HCT116 (cell line): ENCODE measurements at regions not wholly inside any gene's neighbourhood (a gene's known extent, or its start where the extent isn't known, plus 50 kb on each side); places are given as distances from the start of the nearest gene placed in this dataset.

Source experiments
- ATAC-seq: fragments of 200-7000 bp; cut with Tn5 transposase; 2 replicates; pipeline ENCODE4 v1.9.1; 2020; ENCODE audit warnings: mild to moderate bottlenecking, moderate library complexity
- BruUV-seq: library from RNA; stranded (reverse); fragments of 400-500 nt; replicated peaks from 2 replicates; lab custom pipeline; 2021; lab: Mats Ljungman, UMichigan
- CTCF ChIA-PET: fragments of 300-600 bp; sonication (Branson Sonifier 250); formaldehyde crosslinking; loops from one replicate; lab custom pipeline; 2021; ENCODE audit warnings: antibody characterized with exemption; lab: Charles Lee
- POLR2A ChIA-PET: fragments of 300-600, 350-600 bp; sonication (Branson Sonifier 250); formaldehyde crosslinking; loops from one replicate; lab custom pipeline; 2021; ENCODE audit warnings: antibody characterized with exemption; lab: Charles Lee
- RAD21 ChIA-PET, 2 experiments: fragments of 300-600 bp; sonication (Branson Sonifier 250); formaldehyde crosslinking; loops; one replicate each; lab custom pipeline; 2023; ENCODE audit warnings: low total read pairs in 2 of 2; ENCODE audit not compliant: uncharacterized antibody in 2 of 2, unreplicated experiment in 2 of 2, low non-redundant PET in 1 of 2; lab: Charles Lee
- DNase-seq: peaks from one replicate; pipeline ENCODE4 v3.0.0-alpha.2; 2010; ENCODE audit warnings: low read depth, low spot score
- H2AFZ ChIP-seq: fragments of 200-600 bp; shearing (Covaris generic), sonication (generic); 2 replicates; pipeline ENCODE4 v1.6.1; 2017; ENCODE audit warnings: low read depth, mixed run types, mixed read lengths, antibody characterized with exemption, low read length; ENCODE audit not compliant: poor library complexity, severe bottlenecking
- H3K27ac ChIP-seq: 2 replicates; pipeline ENCODE4 v1.5.1; 2012; ENCODE audit warnings: low read depth, low read length
- H3K27me3 ChIP-seq: fragments of 200-600 bp; sonication (generic); 2 replicates; pipeline ENCODE4 v1.6.1; 2016; ENCODE audit warnings: mixed run types, low read length, mixed read lengths; ENCODE audit not compliant: insufficient read depth
- H3K36me3 ChIP-seq, 2 experiments: fragments of 200-500 bp in 1 of 2; fragments of 200-600 bp in 1 of 2; sonication (Bioruptor generic) in 1 of 2; sonication (generic) in 1 of 2; 2 replicates each; pipeline versions ENCODE4 v1.5.1 to v1.6.1; 2014 to 2016; ENCODE audit warnings: low read length in 2 of 2, inconsistent platforms in 1 of 2, mixed read lengths in 1 of 2, mixed run types in 1 of 2; ENCODE audit not compliant: insufficient read depth in 2 of 2, control insufficient read depth in 1 of 2
- H3K4me1 ChIP-seq, 2 experiments: fragments of 200-600 bp in 1 of 2; sonication (generic) in 1 of 2; 2 replicates each; pipeline versions ENCODE4 v1.5.1 to v1.6.1; 2012 to 2017; ENCODE audit warnings: low read length in 2 of 2, inconsistent platforms in 1 of 2, mild to moderate bottlenecking in 1 of 2, mixed read lengths in 1 of 2, mixed run types in 1 of 2, moderate library complexity in 1 of 2; ENCODE audit not compliant: insufficient read depth in 2 of 2, control insufficient read depth in 1 of 2
- H3K4me2 ChIP-seq: fragments of 200-600 bp; sonication (generic); 2 replicates; pipeline ENCODE4 v1.6.1; 2017; ENCODE audit warnings: mixed run types, low read length, mixed read lengths
- H3K4me3 ChIP-seq, 2 experiments: fragments of 200-600 bp in 1 of 2; sonication (generic) in 1 of 2; replicated peaks in 1 of 2; 2 replicates each; pipeline ENCODE4 v1.5.1; 2011 to 2016; ENCODE audit warnings: low read length in 2 of 2, control low read depth in 1 of 2, low read depth in 1 of 2, mild to moderate bottlenecking in 1 of 2, mixed read lengths in 1 of 2, mixed run types in 1 of 2
- H3K79me2 ChIP-seq: fragments of 200-600 bp; sonication (generic); 2 replicates; pipeline ENCODE4 v1.6.1; 2017; ENCODE audit warnings: mild to moderate bottlenecking, mixed run types, low read length, moderate library complexity, mixed read lengths; ENCODE audit not compliant: insufficient read depth
- H3K9ac ChIP-seq: fragments of 200-600 bp; sonication (generic); 2 replicates; pipeline ENCODE4 v1.6.1; 2016; ENCODE audit warnings: low read length, mixed read lengths
- H3K9me2 ChIP-seq: fragments of 200-600 bp; sonication (generic), shearing (Covaris generic); 2 replicates; pipeline ENCODE4 v1.6.1; 2017; ENCODE audit warnings: mixed run types, mild to moderate bottlenecking, moderate library complexity; ENCODE audit not compliant: insufficient read depth
- H3K9me3 ChIP-seq, 2 experiments: fragments of 200-500 bp in 1 of 2; fragments of 200-600 bp in 1 of 2; sonication (Bioruptor generic) in 1 of 2; sonication (generic) in 1 of 2; 2 replicates each; pipeline ENCODE4 v1.6.1; 2014 to 2017; ENCODE audit warnings: low read length in 2 of 2, mixed read lengths in 2 of 2, inconsistent platforms in 1 of 2, low read depth in 1 of 2, mild to moderate bottlenecking in 1 of 2, mixed run types in 1 of 2, moderate library complexity in 1 of 2; ENCODE audit not compliant: control insufficient read depth in 1 of 2, insufficient read depth in 1 of 2
- H4K20me1 ChIP-seq: fragments of 200-600 bp; sonication (generic), shearing (Covaris generic); 2 replicates; pipeline ENCODE4 v1.6.1; 2017; ENCODE audit warnings: mixed run types, mild to moderate bottlenecking, moderate library complexity; ENCODE audit not compliant: insufficient read depth
- CBX3 ChIP-seq: IDR thresholded peaks from 2 replicates; pipeline ENCODE4 v1.6.1; 2012; ENCODE audit warnings: low read depth
- CEBPB ChIP-seq: IDR thresholded peaks from 2 replicates; pipeline ENCODE4 v1.6.1; 2012; ENCODE audit warnings: low read depth
- ELF1 ChIP-seq: IDR thresholded peaks from 2 replicates; pipeline ENCODE4 v1.6.1; 2012; ENCODE audit warnings: low read depth, borderline replicate concordance
- EZH2 ChIP-seq: fragments of 200-600 bp; sonication (generic); IDR thresholded peaks from 2 replicates; pipeline ENCODE4 v1.6.1; 2017; ENCODE audit warnings: antibody characterized with exemption, mixed run types
- EZH2phosphoT487 ChIP-seq: fragments of 200-600 bp; IDR thresholded peaks from 2 replicates; pipeline ENCODE4 v1.6.1; 2018; ENCODE audit warnings: antibody characterized with exemption, borderline replicate concordance
- MAX ChIP-seq: IDR thresholded peaks from 2 replicates; pipeline ENCODE4 v1.6.1; 2012
- POLR2AphosphoS5 ChIP-seq: IDR thresholded peaks from 2 replicates; pipeline ENCODE4 v1.6.1; 2011; ENCODE audit warnings: mild to moderate bottlenecking, low read depth, low read length, moderate library complexity
- RAD21 ChIP-seq: IDR thresholded peaks from 2 replicates; pipeline ENCODE4 v1.6.1; 2012; ENCODE audit warnings: low read depth, mild to moderate bottlenecking
- REST ChIP-seq: IDR thresholded peaks from 2 replicates; pipeline ENCODE4 v1.6.1; 2012; ENCODE audit warnings: low read depth
- SIN3A ChIP-seq: IDR thresholded peaks from 2 replicates; pipeline ENCODE4 v1.6.1; 2012; ENCODE audit warnings: low read depth
- TCF7L2 ChIP-seq: IDR thresholded peaks from 2 replicates; pipeline ENCODE4 v1.7.0; 2011; ENCODE audit warnings: borderline replicate concordance, inconsistent platforms; ENCODE audit not compliant: insufficient read depth, insufficient read length; ENCODE audit errors: extremely low read depth
- YY1 ChIP-seq: IDR thresholded peaks from 2 replicates; pipeline ENCODE4 v1.6.1; 2011; ENCODE audit warnings: low read length, low read depth, moderate library complexity, mild to moderate bottlenecking; ENCODE audit not compliant: insufficient replicate concordance; ENCODE audit errors: extremely low read depth
- ZBTB33 ChIP-seq: IDR thresholded peaks from 2 replicates; pipeline ENCODE4 v1.6.1; 2011; ENCODE audit warnings: mild to moderate bottlenecking, low read length, moderate library complexity; ENCODE audit not compliant: insufficient replicate concordance; ENCODE audit errors: extremely low read depth
- ZFX ChIP-seq: fragments of 450-650 bp; IDR thresholded peaks from 2 replicates; pipeline ENCODE4 v1.6.1; 2017
- ZNF274 ChIP-seq: fragments of 200-500 bp; sonication (Bioruptor generic); IDR thresholded peaks from 2 replicates; pipeline ENCODE4 v1.6.1; 2014; ENCODE audit warnings: mild to moderate bottlenecking, low read depth, low read length, inconsistent platforms
- intact Hi-C: fragments of 100-400 bp; cut with micrococcal nuclease; formaldehyde crosslinking; loops from 2 replicates; pipeline ENCODE4 v1.10.0; 2022

GRCh38 chr5:24391816-24392215 lies 253.0 kb downstream of the CDH10 start:
- no peaks in the 10 kb centered on the region for H4K20me1 ChIP-seq
- POLR2A ChIA-PET = no interaction called here
- no peaks in the 10 kb centered on the region for H3K79me2 ChIP-seq
- no peak for TF ChIP-seq POLR2AphosphoS5
- TF ChIP-seq SIN3A = no peak
- TF ChIP-seq TCF7L2 = no peak
- TF ChIP-seq MAX = no peak
- no peak for TF ChIP-seq ELF1
- no peak for TF ChIP-seq YY1
- no peaks in the 10 kb centered on the region for H3K9me2 ChIP-seq
- H3K4me1 ChIP-seq = no peaks in the 10 kb centered on the region
- H3K4me3 ChIP-seq = no peak overlapping the region
- no peak for ATAC-seq
- H3K9ac ChIP-seq = no peak overlapping the region
- no peak overlapping the region for H3K27ac ChIP-seq
- no TSS peak for BruUV-seq
- no peaks in the 10 kb centered on the region for H3K36me3 ChIP-seq
- H3K9me3 ChIP-seq = peaks cover 0 to 12% of the 10 kb centered on the region in 2 experiments; a peak in 1 of 4 replicates
- no peak overlapping the region for H2AFZ ChIP-seq
- no peaks in the 10 kb centered on the region for H3K27me3 ChIP-seq
- H3K4me2 ChIP-seq = no peak overlapping the region
- CTCF ChIA-PET = no interaction called here
- RAD21 ChIA-PET = no interaction called here
- DNase-seq = no peak
- intact Hi-C loops = no loop called here

GRCh38 chr5:24397601-24398000 lies 247.2 kb downstream of the CDH10 start:
- H3K27ac ChIP-seq = no peak overlapping the region
- no TSS peak for BruUV-seq
- no peaks in the 10 kb centered on the region for H4K20me1 ChIP-seq
- ChIA-PET POLR2A (no interaction called here), RAD21 (no interaction called here), CTCF (no interaction called here)
- H3K4me1 ChIP-seq = no peaks in the 10 kb centered on the region
- no peak overlapping the region for H3K9ac ChIP-seq
- H3K36me3 ChIP-seq = no peaks in the 10 kb centered on the region
- H3K4me3 ChIP-seq = no peak overlapping the region
- DNase-seq (no peak), ATAC-seq (no peak)
- H3K27me3 ChIP-seq = no peaks in the 10 kb centered on the region
- peaks cover 6 to 10% of the 10 kb centered on the region in 2 experiments; a peak in 2 of 4 replicates for H3K9me3 ChIP-seq
- H3K4me2 ChIP-seq = no peak overlapping the region
- intact Hi-C loops = no loop called here
- H3K79me2 ChIP-seq = no peaks in the 10 kb centered on the region
- no peak overlapping the region for H2AFZ ChIP-seq
- no peaks in the 10 kb centered on the region for H3K9me2 ChIP-seq
- TF ChIP-seq REST = no peak
- TF ChIP-seq RAD21 = no peak
- no peak for TF ChIP-seq ZFX
- no peak for TF ChIP-seq EZH2
- TF ChIP-seq ZNF274 = no peak
- no peak for TF ChIP-seq CEBPB
- TF ChIP-seq EZH2phosphoT487 = no peak
- no peak for TF ChIP-seq ELF1
- no peak for TF ChIP-seq CBX3
- TF ChIP-seq MAX = no peak
- no peak for TF ChIP-seq TCF7L2
- no peak for TF ChIP-seq ZBTB33
